IMR-90 (cell line): ENCODE measurements at regions not wholly inside any gene's neighbourhood (a gene's known extent, or its start where the extent isn't known, plus 50 kb on each side); places are given as distances from the start of the nearest gene placed in this dataset.

Source experiments
- CEBPB ChIP-seq: IDR thresholded peaks from 2 replicates; pipeline ENCODE4 v1.6.1; 2012; ENCODE audit warnings: low read depth, low read length, improper control_type of control experiment
- CHD1 ChIP-seq: IDR thresholded peaks from 2 replicates; pipeline ENCODE4 v1.6.1; 2012; ENCODE audit warnings: low read depth, low read length, improper control_type of control experiment
- CTCF ChIP-seq: conservative IDR thresholded peaks from 2 replicates; pipeline ENCODE4 v1.5.1; 2012; ENCODE audit warnings: mild to moderate bottlenecking, low read depth, low read length, improper control_type of control experiment
- FOS ChIP-seq: fragments of 150-350 bp; IDR thresholded peaks from 2 replicates; pipeline ENCODE4 v1.6.1; 2016; ENCODE audit warnings: low read depth, low read length
- MAZ ChIP-seq: IDR thresholded peaks from 2 replicates; pipeline ENCODE4 v1.6.1; 2012; ENCODE audit warnings: low read depth, mild to moderate bottlenecking, low read length, improper control_type of control experiment, moderate library complexity, borderline replicate concordance
- MXI1 ChIP-seq: IDR thresholded peaks from 2 replicates; pipeline ENCODE4 v1.6.1; 2012; ENCODE audit warnings: low read depth, mild to moderate bottlenecking, low read length, moderate library complexity, borderline replicate concordance
- POLR2A ChIP-seq: IDR thresholded peaks from 2 replicates; pipeline ENCODE4 v1.6.1; 2012; ENCODE audit warnings: mild to moderate bottlenecking, low read depth, low read length
- RAD21 ChIP-seq: IDR thresholded peaks from 2 replicates; pipeline ENCODE4 v1.6.1; 2012; ENCODE audit warnings: low read length, improper control_type of control experiment
- SMC3 ChIP-seq: fragments of 150-350 bp; IDR thresholded peaks from 2 replicates; pipeline ENCODE4 v1.6.1; 2016; ENCODE audit warnings: low read depth, mild to moderate bottlenecking, antibody characterized with exemption, low read length, moderate library complexity
- TF ChIP-seq, protein P1 (sequence below): fragments of 150-350 bp; IDR thresholded peaks from 2 replicates; pipeline ENCODE4 v1.6.1; 2017; ENCODE audit warnings: mild to moderate bottlenecking, antibody characterized with exemption, low read length, low read depth
- TF ChIP-seq, protein P2 (sequence below): fragments of 150-350 bp; IDR thresholded peaks from 2 replicates; pipeline ENCODE4 v1.6.1; 2016; ENCODE audit warnings: low read depth, mild to moderate bottlenecking, low read length, moderate library complexity, borderline replicate concordance

- TF ChIP-seq CTCF = no peak
- TF ChIP-seq RAD21 = no peak
- TF ChIP-seq CHD1 = no peak
- TF ChIP-seq CEBPB = no peak
- TF ChIP-seq MXI1 = no peak
- no peak for TF ChIP-seq POLR2A
- no peak for TF ChIP-seq FOS
- TF ChIP-seq SMC3 = no peak
- no peak for TF ChIP-seq MAZ
- TF ChIP-seq, protein P1, sequence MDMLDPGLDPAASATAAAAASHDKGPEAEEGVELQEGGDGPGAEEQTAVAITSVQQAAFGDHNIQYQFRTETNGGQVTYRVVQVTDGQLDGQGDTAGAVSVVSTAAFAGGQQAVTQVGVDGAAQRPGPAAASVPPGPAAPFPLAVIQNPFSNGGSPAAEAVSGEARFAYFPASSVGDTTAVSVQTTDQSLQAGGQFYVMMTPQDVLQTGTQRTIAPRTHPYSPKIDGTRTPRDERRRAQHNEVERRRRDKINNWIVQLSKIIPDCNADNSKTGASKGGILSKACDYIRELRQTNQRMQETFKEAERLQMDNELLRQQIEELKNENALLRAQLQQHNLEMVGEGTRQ = no peak
- TF ChIP-seq, protein P2, sequence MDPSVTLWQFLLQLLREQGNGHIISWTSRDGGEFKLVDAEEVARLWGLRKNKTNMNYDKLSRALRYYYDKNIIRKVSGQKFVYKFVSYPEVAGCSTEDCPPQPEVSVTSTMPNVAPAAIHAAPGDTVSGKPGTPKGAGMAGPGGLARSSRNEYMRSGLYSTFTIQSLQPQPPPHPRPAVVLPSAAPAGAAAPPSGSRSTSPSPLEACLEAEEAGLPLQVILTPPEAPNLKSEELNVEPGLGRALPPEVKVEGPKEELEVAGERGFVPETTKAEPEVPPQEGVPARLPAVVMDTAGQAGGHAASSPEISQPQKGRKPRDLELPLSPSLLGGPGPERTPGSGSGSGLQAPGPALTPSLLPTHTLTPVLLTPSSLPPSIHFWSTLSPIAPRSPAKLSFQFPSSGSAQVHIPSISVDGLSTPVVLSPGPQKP = no peak
Observed at GRCh38 chr14:80109055-80109454, 102.2 kb downstream of the DIO2 start.
